WTC11 (cell line): ENCODE measurements at regions not wholly inside any gene's neighbourhood (a gene's known extent, or its start where the extent isn't known, plus 50 kb on each side); places are given as distances from the start of the nearest gene placed in this dataset.

ENCODE experiments used
- ESRRA ChIP-seq: sonication (generic); formaldehyde crosslinking; IDR thresholded peaks from 2 replicates; pipeline ENCODE4 v1.8.1; 2022; ENCODE audit warnings: mild to moderate bottlenecking, missing genetic modification reagents, borderline replicate concordance
- FOXK1 ChIP-seq: sonication (generic); formaldehyde crosslinking; IDR thresholded peaks from 2 replicates; pipeline ENCODE4 v1.8.0; 2022; ENCODE audit warnings: mild to moderate bottlenecking, moderate library complexity, missing genetic modification reagents
- GABPB1 ChIP-seq: sonication (generic); formaldehyde crosslinking; IDR thresholded peaks from 2 replicates; pipeline ENCODE4 v1.8.1; 2023; ENCODE audit warnings: mild to moderate bottlenecking, missing genetic modification reagents
- ZNF263 ChIP-seq: sonication (generic); formaldehyde crosslinking; IDR thresholded peaks from 2 replicates; pipeline ENCODE4 v1.8.1; 2022; ENCODE audit warnings: low read depth, mild to moderate bottlenecking, moderate library complexity, missing genetic modification reagents
- TF ChIP-seq, protein P1 (sequence below): fragments of 200-600 bp; IDR thresholded peaks from 2 replicates; pipeline ENCODE4 v1.8.0; 2022; ENCODE audit warnings: antibody characterized with exemption
- TF ChIP-seq, protein P2 (sequence below): sonication (generic); formaldehyde crosslinking; conservative IDR thresholded peaks from 2 replicates; pipeline ENCODE4 v1.8.1; 2022; ENCODE audit warnings: mild to moderate bottlenecking, missing genetic modification reagents
- TF ChIP-seq, protein P3 (sequence below): sonication (generic); formaldehyde crosslinking; IDR thresholded peaks from 2 replicates; pipeline ENCODE4 v1.8.1; 2022; ENCODE audit warnings: low read depth, missing genetic modification reagents, borderline replicate concordance
- TF ChIP-seq, protein P4 (sequence below): sonication (generic); formaldehyde crosslinking; IDR thresholded peaks from 2 replicates; pipeline ENCODE4 v1.8.0; 2023; ENCODE audit warnings: missing genetic modification reagents

DNA sequence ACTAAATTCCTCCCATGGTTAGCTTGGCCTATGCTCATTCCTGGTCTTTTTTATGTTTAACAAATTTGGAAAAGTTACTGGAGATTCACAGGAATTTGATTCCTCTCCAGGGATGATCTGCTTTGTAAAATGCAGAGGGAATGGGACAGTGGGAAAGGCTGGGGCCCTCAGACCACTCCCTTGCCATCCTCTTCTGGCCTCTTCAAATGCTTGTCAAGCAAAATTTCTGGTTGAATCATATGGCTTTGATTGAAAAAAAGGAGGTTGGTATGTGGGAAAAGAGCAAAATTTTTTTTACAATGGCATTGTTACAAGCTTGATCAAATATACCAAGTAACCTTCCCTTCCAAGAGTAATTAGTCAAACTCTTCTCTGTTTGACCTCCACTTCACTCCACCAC lies 225.1 kb downstream of the PIK3R1 start:
- TF ChIP-seq, protein P1, sequence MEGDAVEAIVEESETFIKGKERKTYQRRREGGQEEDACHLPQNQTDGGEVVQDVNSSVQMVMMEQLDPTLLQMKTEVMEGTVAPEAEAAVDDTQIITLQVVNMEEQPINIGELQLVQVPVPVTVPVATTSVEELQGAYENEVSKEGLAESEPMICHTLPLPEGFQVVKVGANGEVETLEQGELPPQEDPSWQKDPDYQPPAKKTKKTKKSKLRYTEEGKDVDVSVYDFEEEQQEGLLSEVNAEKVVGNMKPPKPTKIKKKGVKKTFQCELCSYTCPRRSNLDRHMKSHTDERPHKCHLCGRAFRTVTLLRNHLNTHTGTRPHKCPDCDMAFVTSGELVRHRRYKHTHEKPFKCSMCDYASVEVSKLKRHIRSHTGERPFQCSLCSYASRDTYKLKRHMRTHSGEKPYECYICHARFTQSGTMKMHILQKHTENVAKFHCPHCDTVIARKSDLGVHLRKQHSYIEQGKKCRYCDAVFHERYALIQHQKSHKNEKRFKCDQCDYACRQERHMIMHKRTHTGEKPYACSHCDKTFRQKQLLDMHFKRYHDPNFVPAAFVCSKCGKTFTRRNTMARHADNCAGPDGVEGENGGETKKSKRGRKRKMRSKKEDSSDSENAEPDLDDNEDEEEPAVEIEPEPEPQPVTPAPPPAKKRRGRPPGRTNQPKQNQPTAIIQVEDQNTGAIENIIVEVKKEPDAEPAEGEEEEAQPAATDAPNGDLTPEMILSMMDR, result no peak
- no peak for TF ChIP-seq FOXK1
- TF ChIP-seq, protein P2, sequence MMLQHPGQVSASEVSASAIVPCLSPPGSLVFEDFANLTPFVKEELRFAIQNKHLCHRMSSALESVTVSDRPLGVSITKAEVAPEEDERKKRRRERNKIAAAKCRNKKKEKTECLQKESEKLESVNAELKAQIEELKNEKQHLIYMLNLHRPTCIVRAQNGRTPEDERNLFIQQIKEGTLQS (CRISPR knock-in tag), result no peak
- TF ChIP-seq ESRRA (CRISPR knock-in tag), result no peak
- TF ChIP-seq, protein P3, sequence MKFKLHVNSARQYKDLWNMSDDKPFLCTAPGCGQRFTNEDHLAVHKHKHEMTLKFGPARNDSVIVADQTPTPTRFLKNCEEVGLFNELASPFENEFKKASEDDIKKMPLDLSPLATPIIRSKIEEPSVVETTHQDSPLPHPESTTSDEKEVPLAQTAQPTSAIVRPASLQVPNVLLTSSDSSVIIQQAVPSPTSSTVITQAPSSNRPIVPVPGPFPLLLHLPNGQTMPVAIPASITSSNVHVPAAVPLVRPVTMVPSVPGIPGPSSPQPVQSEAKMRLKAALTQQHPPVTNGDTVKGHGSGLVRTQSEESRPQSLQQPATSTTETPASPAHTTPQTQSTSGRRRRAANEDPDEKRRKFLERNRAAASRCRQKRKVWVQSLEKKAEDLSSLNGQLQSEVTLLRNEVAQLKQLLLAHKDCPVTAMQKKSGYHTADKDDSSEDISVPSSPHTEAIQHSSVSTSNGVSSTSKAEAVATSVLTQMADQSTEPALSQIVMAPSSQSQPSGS, result no peak
- no peak for TF ChIP-seq GABPB1 (CRISPR knock-in tag)
- TF ChIP-seq ZNF263 (CRISPR knock-in tag), result no peak
- TF ChIP-seq, protein P4, sequence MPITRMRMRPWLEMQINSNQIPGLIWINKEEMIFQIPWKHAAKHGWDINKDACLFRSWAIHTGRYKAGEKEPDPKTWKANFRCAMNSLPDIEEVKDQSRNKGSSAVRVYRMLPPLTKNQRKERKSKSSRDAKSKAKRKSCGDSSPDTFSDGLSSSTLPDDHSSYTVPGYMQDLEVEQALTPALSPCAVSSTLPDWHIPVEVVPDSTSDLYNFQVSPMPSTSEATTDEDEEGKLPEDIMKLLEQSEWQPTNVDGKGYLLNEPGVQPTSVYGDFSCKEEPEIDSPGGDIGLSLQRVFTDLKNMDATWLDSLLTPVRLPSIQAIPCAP (CRISPR knock-in tag), result no peak
